Fibroblast of lung (primary cell): ENCODE measurements at regions not wholly inside any gene's neighbourhood (a gene's known extent, or its start where the extent isn't known, plus 50 kb on each side); places are given as distances from the start of the nearest gene placed in this dataset.

Experiments
- DNase-seq, 2 donors: peaks; one replicate each; pipeline versions ENCODE4 v3.0.0 to v3.0.0-alpha.2; 2010; ENCODE audit warnings: low read depth in 2 of 2
- H2AFZ ChIP-seq: 2 replicates; pipeline ENCODE4 v1.5.1; 2012; ENCODE audit warnings: low read length, control low read depth, inconsistent platforms
- H3K27ac ChIP-seq: 2 replicates; pipeline ENCODE4 v1.5.1; 2011; ENCODE audit warnings: low read length, control low read depth; ENCODE audit not compliant: insufficient read depth
- H3K27me3 ChIP-seq: 2 replicates; pipeline ENCODE4 v1.5.1; 2011; ENCODE audit warnings: mild to moderate bottlenecking, low read length; ENCODE audit not compliant: control insufficient read depth, insufficient read depth
- H3K36me3 ChIP-seq: 2 replicates; pipeline ENCODE4 v1.5.1; 2011; ENCODE audit warnings: low read length; ENCODE audit not compliant: control insufficient read depth, insufficient read depth
- H3K4me1 ChIP-seq: 2 replicates; pipeline ENCODE4 v1.5.1; 2011; ENCODE audit warnings: low read length; ENCODE audit not compliant: control insufficient read depth, insufficient read depth; ENCODE audit errors: extremely low read depth
- H3K4me2 ChIP-seq: 2 replicates; pipeline ENCODE4 v1.5.1; 2011; ENCODE audit warnings: low read length, control low read depth; ENCODE audit not compliant: insufficient read depth; ENCODE audit errors: extremely low read depth
- H3K4me3 ChIP-seq, 4 experiments: fragments of 200-600 bp in 1 of 4; sonication (generic) in 1 of 4; replicated peaks in 1 of 4; 2 replicates each; pipeline ENCODE4 v1.5.1; 2011 to 2016; ENCODE audit warnings: low read length in 4 of 4, low read depth in 3 of 4, mild to moderate bottlenecking in 3 of 4, control low read depth in 2 of 4, inconsistent platforms in 1 of 4, mixed read lengths in 1 of 4; ENCODE audit not compliant: insufficient read depth in 1 of 4; ENCODE audit errors: control extremely low read depth in 1 of 4
- H3K79me2 ChIP-seq: 2 replicates; pipeline ENCODE4 v1.5.1; 2012; ENCODE audit warnings: mild to moderate bottlenecking, low read length, inconsistent platforms; ENCODE audit not compliant: control insufficient read depth, insufficient read depth
- H3K9ac ChIP-seq: 2 replicates; pipeline ENCODE4 v1.5.1; 2011; ENCODE audit warnings: mild to moderate bottlenecking, low read length, control low read depth; ENCODE audit not compliant: insufficient read depth
- H3K9me3 ChIP-seq: 2 replicates; pipeline ENCODE4 v1.5.1; 2012; ENCODE audit warnings: low read depth, low read length; ENCODE audit not compliant: control insufficient read depth, insufficient read depth
- H4K20me1 ChIP-seq: 2 replicates; pipeline ENCODE4 v1.5.1; 2011; ENCODE audit warnings: low read length; ENCODE audit not compliant: control insufficient read depth, insufficient read depth; ENCODE audit errors: extremely low read depth
- CTCF ChIP-seq, 2 donors: IDR thresholded peaks in 1 of 2; conservative IDR thresholded peaks in 1 of 2; 1 replicate in 1 of 2; 2 replicates in 1 of 2; pipeline ENCODE4 v1.5.1; 2011 to 2012; ENCODE audit warnings: low read length in 2 of 2, control low read depth in 1 of 2, inconsistent platforms in 1 of 2, low read depth in 1 of 2, mild to moderate bottlenecking in 1 of 2
- EZH2 ChIP-seq: IDR thresholded peaks from 2 replicates; pipeline ENCODE4 v1.5.1; 2012; ENCODE audit warnings: low read length, control low read depth, mild to moderate bottlenecking; ENCODE audit errors: missing control alignments

GRCh38 chr5:109524026-109524425, 114.3 kb upstream of the PJA2 start:
- no peaks in the 10 kb centered on the region for H3K36me3 ChIP-seq
- H4K20me1 ChIP-seq, result no peaks in the 10 kb centered on the region
- no peak overlapping the region for H3K4me3 ChIP-seq
- no peaks in the 10 kb centered on the region for H3K4me1 ChIP-seq
- H2AFZ ChIP-seq, result no peak overlapping the region
- no peaks in the 10 kb centered on the region for H3K9me3 ChIP-seq
- no peak overlapping the region for H3K27ac ChIP-seq
- no peak for TF ChIP-seq EZH2
- TF ChIP-seq CTCF (conservative IDR thresholded peaks at IDR 0.05 in 1 of 2, IDR thresholded peaks at IDR 0.05 in 1 of 2; ENCODE audit: low read depth in 1 of 2, low read length in 2 of 2), result no peak
- H3K9ac ChIP-seq, result no peak overlapping the region
- H3K4me2 ChIP-seq, result no peak overlapping the region
- no peak for DNase-seq
- H3K27me3 ChIP-seq, result no peaks in the 10 kb centered on the region
- no peaks in the 10 kb centered on the region for H3K79me2 ChIP-seq

- Histone ChIP-seq H3K4me1 (no peaks in the 10 kb centered on the region), H3K9ac (no peak overlapping the region), H3K4me2 (no peak overlapping the region), H3K27ac (no peak overlapping the region), H3K4me3 (no peak overlapping the region), H3K36me3 (no peaks in the 10 kb centered on the region), H3K79me2 (no peaks in the 10 kb centered on the region), H3K27me3 (no peaks in the 10 kb centered on the region), H3K9me3 (no peaks in the 10 kb centered on the region), H4K20me1 (no peaks in the 10 kb centered on the region), H2AFZ (no peak overlapping the region)
- DNase-seq, result no peak
- TF ChIP-seq EZH2, result no peak
- no peak for TF ChIP-seq CTCF (conservative IDR thresholded peaks at IDR 0.05 in 1 of 2, IDR thresholded peaks at IDR 0.05 in 1 of 2; ENCODE audit: low read depth in 1 of 2, low read length in 2 of 2)
Measured at GRCh38 chr5:109522404-109522803, 112.6 kb upstream of the PJA2 start.

GRCh38 chr5:109519416-109519815, 109.6 kb upstream of the PJA2 start:
- Histone ChIP-seq H3K36me3 (no peaks in the 10 kb centered on the region), H3K79me2 (no peaks in the 10 kb centered on the region), H3K4me1 (no peaks in the 10 kb centered on the region), H3K27ac (no peak overlapping the region), H3K4me3 (no peak overlapping the region), H3K27me3 (no peaks in the 10 kb centered on the region), H3K9me3 (no peaks in the 10 kb centered on the region), H4K20me1 (no peaks in the 10 kb centered on the region), H3K4me2 (no peak overlapping the region), H3K9ac (no peak overlapping the region), H2AFZ (no peak overlapping the region)
- TF ChIP-seq EZH2 (no peak), CTCF (conservative IDR thresholded peaks at IDR 0.05 in 1 of 2, IDR thresholded peaks at IDR 0.05 in 1 of 2; ENCODE audit: low read depth in 1 of 2, low read length in 2 of 2) (no peak)
- no peak for DNase-seq
